ENCODE measurements at regions not wholly inside any gene's neighbourhood (a gene's known extent, or its start where the extent isn't known, plus 50 kb on each side); places are given as distances from the start of the nearest gene placed in this dataset.

- no peak for DNase-seq (ENCODE audit: low spot score)
Measured at GRCh38 chr9:107874591-107875369, 385.2 kb upstream of the KLF4 start.

GRCh38 chr9:107874137-107874536 is 384.6 kb upstream of the KLF4 start:
- DNase-seq (ENCODE audit: low spot score) = no peak

GRCh38 chr9:107872457-107873192 is 383.1 kb upstream of the KLF4 start:
- no peak for DNase-seq (ENCODE audit: low spot score)

GRCh38 chr9:107870927-107871680 is 381.5 kb upstream of the KLF4 start:
- no peak for DNase-seq (ENCODE audit: low spot score)

GRCh38 chr9:107870221-107870620 is 380.7 kb upstream of the KLF4 start:
- DNase-seq (ENCODE audit: low spot score) = no peak

- no peak for DNase-seq (ENCODE audit: low spot score)
Measured at GRCh38 chr9:107869111-107869510, 379.5 kb upstream of the KLF4 start.

GRCh38 chr9:107868186-107868585 is 378.6 kb upstream of the KLF4 start:
- no peak for DNase-seq (ENCODE audit: low spot score)

GRCh38 chr9:107867738-107868137 is 378.2 kb upstream of the KLF4 start:
- no peak for DNase-seq (ENCODE audit: low spot score)

GRCh38 chr9:107866711-107867311 is 377.2 kb upstream of the KLF4 start:
- DNase-seq (ENCODE audit: low spot score) = peak; percentile 47

- no peak for DNase-seq (ENCODE audit: low spot score)
Measured at GRCh38 chr9:107863396-107863795, 373.8 kb upstream of the KLF4 start.

GRCh38 chr9:107862881-107863280 is 373.3 kb upstream of the KLF4 start:
- DNase-seq (ENCODE audit: low spot score) = no peak

GRCh38 chr9:107862323-107862722 is 372.8 kb upstream of the KLF4 start:
- no peak for DNase-seq (ENCODE audit: low spot score)

GRCh38 chr9:107861075-107861474 is 371.5 kb upstream of the KLF4 start:
- no peak for DNase-seq (ENCODE audit: low spot score)

- no peak for DNase-seq (ENCODE audit: low spot score)
Measured at GRCh38 chr9:107858260-107858659, 368.7 kb upstream of the KLF4 start.

- DNase-seq (ENCODE audit: low spot score) = no peak
Measured at GRCh38 chr9:107856633-107857032, 367.1 kb upstream of the KLF4 start.

- no peak for DNase-seq (ENCODE audit: low spot score)
Measured at GRCh38 chr9:107855164-107855563, 365.6 kb upstream of the KLF4 start.

GRCh38 chr9:107853461-107853860 is 363.9 kb upstream of the KLF4 start:
- DNase-seq (ENCODE audit: low spot score) = no peak

- no peak for DNase-seq (ENCODE audit: low spot score)
Measured at GRCh38 chr9:107852891-107853290, 363.3 kb upstream of the KLF4 start.

- DNase-seq (ENCODE audit: low spot score) = no peak
Measured at GRCh38 chr9:107850653-107851052, 361.1 kb upstream of the KLF4 start.

- peak; percentile 67 for DNase-seq (ENCODE audit: low spot score)
Measured at GRCh38 chr9:107847978-107848964, 358.7 kb upstream of the KLF4 start.

GRCh38 chr9:107842530-107842929 is 353.0 kb upstream of the KLF4 start:
- DNase-seq (ENCODE audit: low spot score) = no peak
